NCI-H2107 treated with DMSO at 0.1 percent for 48 hours (cell line): ENCODE measurements at regions not wholly inside any gene's neighbourhood (a gene's known extent, or its start where the extent isn't known, plus 50 kb on each side); places are given as distances from the start of the nearest gene placed in this dataset.

ENCODE experiments used
- DNase-seq: peaks from one replicate; lab custom pipeline; 2025; ENCODE audit not compliant: unreplicated experiment; lab: John Stamatoyannopoulos, UW

DNA sequence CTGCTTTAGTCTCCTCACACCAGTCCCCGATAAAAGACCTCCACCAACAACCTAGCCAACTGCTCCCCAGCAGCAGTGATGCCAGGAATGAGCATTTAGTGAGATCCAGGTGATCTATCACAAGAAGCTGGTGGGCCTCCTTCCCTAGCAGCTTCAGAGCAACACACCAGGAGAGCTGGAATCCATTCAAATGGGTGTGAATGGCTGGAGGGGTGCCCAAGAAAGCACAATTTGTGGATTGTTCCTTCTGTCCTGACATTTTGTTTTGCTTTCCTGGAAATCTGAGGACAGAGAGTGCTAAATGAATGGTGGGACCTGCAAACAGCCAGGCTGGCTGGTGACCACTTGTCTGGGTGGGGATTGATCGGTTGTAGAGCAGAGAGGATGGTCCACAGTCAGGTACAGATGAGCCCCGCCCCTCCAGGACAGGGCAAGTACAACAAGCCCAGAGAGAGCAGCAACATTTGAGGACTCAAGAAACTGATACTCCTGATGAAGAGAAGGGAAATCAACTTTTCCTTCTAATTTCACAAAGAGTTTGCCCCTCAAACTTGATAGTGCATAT, 316.8 kb downstream of the VPS13C start:
- DNase-seq, result no peak

DNA sequence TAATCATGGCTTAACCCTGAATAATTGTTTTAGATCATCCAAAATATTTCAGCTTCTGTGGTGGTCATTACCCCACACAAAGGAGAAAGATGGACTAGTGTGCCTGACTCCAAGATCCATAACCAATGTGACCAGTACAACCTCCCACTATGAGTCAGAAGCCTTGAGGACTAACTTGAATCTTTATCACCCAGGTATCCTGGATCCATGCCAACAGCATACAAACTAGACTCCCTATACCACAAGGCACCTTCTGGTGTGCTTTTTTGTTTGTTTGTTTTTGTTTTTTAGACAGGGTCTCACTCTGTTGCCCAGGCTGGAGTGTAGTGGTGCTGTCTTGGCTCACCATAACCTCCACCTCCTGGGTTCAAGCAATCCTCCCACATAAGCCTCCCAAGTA, 317.7 kb downstream of the VPS13C start:
- no peak for DNase-seq

DNA sequence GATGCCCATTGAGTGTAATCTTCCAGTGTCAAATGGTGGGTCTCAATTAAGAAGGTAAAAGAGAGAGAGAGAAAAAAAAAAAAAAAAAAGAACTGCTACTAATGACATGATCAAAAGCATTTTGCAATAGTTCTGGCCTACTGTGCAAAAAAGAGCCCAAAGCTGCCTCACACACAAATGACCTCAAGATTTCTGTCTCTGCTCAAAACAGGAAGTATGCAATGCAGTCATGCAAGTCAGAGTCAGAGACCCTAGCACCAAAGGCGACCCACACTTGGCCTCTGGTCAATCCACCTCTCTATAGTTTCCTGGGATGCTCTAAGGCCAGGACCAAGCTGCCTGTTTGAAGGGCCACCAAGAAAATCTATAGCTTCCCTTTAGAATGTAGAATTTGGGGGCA, 323.5 kb downstream of the VPS13C start:
- DNase-seq, result no peak

DNA sequence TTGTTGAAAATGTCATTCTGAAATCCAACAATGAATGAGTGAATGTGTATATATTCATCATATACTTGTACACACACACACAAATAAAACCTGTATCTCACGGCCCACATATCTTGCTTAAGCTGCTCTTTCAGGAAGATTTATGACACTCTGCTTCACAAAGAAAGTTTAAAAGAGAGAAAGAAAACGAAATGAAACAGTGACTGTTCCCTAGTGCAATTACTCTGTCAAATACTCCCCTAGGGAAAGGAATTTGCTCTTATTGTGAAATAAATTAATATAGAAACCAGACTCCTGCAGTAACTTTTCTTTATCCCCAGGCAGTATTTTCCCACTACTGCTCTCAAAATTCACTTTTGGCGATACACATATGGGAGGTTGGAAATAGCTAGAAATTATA, 329.1 kb downstream of the VPS13C start:
- DNase-seq, result no peak

DNA sequence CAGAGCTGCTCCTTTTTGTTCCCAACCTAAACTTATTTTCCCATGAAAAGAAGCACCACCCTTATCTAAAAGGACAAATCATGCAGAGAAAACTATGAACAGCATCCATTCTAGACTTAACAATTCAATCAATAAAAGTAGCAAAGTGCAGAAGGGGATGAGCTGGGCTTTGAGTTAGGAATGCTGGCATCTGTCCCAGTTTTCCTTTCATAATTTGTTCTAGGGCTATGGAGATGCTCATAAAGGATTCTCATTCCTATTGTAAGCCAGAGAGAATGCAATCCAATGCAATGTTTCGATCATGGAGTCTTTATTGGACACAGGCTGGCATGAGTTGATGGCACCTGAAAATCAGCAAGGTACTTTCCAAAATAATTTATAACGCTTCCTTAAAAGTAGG, 330.6 kb downstream of the VPS13C start:
- no peak for DNase-seq

DNA sequence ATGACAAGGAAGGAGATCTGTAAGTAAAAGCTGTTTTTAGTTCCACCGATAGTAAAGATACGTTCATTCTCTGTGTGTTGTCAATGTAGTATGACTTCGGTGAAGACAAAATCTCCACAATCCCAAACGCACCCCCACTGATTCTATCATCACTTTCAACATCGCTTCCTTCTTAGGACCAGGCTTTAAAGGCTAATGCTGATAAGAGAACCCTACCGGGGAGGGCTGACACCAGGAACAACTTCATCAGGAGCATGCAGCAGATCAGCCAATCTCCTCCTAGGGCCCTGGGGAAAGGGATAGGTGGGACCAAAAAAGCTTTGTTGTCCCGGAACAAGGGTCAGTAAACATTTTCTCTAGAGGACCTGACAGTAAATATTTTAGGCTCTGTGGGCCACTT, 334.1 kb downstream of the VPS13C start:
- DNase-seq, result no peak

DNA sequence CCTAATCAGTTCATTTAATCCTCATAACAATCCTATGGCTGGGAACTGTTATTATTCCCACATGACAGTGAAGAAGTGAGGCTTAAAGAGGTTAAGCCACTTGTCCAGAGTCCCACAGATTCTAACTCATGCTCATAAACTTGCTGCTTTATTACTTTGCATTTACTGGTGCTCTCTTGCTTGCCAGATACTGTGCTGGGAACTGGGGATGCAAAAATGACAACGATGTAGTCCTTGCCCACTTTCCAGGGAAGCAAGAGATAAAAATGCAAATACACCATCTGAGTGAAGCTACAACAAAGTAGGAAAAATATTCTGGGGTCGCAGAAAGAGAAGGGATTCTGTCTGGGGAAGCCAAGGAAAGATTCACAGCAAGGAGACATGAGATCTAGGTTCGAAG, 335.0 kb downstream of the VPS13C start:
- no peak for DNase-seq

DNA sequence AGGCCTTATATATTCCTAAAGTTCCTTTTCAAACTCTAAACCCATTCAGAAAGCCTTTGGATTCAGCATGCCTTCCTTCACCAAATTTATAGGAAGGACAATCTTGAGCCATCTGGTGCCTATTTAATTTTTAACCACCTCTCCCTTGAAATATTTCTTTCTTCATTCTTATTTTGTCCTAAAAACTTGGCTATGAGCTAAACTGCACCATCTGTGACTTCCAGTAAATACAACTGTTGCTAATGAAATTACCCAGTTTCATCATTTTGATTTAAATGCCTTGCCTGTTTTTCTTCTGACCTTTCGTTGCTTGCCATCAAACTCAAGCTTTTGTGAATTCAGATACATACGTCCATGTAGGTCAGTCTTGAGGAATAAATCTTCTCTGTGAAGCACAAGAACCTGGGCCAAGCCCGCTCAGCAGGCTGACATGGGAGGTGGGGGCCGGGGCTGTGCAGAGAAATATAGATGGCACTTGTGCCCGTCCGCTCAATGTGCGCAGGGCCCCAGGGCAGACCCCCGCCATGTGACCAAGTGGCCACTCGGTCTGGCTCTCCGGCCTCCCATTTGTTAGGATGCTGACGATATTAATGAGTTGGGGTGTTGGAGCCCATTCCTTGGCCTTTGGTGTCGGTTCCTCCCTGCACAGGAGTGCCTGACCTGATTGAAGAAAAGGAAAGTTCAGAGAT, 335.9 kb downstream of the VPS13C start:
- no peak for DNase-seq

DNA sequence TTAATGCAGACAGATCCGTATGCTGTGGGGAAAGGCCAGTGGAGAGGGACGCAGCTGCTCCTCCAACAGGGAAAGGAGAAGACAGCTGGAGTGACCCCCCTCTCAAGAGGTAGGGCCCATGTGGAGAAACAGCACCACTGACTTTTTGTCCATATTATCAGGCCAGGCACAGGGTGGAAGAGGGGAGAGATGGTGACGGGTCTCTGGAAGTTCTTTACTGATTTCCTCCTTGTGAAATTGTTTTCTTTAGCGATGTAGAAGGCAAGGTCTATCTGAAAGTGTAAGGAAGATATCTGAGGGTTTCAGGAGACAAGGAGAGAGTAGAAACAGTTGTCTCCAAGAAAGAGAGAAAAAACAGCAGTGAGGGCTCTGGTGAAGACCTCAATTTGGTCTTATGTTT, 338.8 kb downstream of the VPS13C start:
- no peak for DNase-seq

DNA sequence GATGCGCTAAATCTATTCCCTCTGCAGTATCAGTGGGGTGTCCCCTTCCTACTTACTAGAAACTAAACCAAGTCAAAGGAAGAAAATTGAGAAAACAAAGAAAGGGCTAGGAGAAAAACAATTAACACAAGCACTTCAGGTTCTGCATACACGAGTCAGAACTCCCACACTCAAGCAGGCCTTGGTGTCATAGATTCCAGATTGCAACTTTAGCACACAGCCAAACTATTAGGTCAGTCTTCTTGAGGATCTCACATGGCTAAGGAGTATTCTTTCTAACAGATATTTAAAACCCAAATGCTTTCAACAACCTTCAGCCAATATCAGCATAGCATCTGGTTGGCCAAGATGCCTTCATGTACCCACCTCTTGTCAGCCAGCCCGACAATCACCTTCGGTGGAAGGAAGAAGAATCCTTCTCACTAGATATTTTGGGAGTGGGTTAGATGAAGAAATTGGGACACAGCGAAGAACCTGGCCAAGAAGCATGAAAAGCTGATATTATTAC, 340.0 kb downstream of the VPS13C start:
- DNase-seq, result no peak

DNA sequence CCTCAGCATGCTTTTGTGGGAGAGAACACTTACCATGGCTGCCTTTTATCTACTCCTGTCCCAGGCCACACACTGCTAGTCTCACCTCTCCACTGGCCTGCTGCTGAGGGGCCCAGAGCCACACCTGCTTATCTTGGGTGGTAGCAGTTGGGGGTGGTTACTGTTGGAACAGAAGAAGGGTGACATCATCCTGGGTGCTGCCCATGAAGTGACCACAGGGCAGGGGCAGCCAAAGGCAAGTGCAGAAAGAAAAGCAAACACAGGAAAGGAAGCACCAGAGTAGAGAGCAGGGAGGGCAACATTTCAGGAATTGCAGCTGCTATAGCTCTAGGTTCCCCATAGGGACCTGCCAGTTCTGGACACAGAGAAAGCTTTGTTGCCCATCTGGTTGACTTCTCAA, 345.2 kb downstream of the VPS13C start:
- no peak for DNase-seq

DNA sequence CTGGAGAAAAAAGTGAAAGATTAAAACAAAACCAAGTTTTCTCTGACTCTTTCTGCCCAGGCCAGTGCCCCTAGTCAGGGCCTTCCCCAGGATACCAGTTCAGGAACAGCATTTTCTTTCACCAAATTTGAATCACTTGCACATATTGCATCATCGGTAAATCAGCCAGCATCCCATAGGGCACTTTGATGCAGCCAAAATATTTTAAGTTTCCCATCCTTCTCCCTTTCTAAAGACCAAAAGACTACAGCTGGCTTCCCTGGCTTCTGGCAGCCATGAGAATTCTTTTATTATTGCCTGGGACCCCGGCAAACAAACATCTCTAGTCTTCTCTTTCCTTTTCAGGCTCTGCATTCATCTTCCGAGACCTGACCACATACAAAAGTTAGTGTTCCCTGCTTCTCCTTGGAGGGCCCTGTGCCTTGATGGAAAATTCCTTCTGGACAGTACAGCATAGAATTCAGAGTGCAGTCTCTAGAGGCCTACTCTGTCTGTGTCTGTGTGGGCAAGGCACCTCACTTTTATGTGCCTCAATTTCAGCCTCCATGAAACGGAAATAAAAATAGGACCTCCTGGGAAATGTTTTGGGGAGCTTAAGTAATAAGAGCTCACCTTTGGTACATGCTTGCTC, 348.0 kb downstream of the VPS13C start:
- no peak for DNase-seq

DNA sequence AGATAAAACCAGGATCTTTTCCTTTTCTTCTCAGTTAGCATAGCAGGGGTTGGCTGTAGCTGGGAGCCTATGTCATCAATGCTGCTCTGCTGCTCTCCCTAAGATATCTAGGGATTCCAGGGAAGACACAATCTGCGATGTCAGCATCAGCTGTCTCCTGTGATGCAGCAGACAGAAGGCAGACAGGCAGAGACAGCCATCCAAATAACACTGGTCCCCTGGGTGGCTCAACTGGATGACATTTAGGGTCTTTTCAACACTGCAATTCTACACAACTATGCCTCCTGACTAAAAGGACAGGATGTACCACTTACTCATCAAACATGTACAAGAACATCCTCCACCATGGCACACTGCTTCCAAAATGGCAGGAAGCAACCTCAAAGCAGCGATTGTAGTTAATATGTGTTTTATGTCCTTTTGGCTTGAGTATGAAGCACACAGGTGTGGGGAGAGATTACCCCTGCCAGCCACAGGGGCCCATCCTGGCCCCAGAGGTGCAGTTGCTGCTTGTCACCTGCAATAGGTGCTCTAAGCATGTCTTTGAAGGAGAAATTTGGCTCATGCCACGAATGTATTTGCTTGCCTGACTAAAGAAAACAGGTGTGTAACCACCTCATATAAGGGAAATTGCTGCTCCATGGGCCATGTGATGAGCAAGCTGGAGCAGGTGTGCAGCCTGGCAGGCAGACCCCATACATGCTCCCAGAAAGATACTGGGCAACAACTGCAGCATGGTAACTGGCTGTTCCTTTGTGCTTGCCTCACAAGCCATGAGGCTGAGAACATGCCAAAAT, 357.8 kb downstream of the VPS13C start:
- no peak for DNase-seq

DNA sequence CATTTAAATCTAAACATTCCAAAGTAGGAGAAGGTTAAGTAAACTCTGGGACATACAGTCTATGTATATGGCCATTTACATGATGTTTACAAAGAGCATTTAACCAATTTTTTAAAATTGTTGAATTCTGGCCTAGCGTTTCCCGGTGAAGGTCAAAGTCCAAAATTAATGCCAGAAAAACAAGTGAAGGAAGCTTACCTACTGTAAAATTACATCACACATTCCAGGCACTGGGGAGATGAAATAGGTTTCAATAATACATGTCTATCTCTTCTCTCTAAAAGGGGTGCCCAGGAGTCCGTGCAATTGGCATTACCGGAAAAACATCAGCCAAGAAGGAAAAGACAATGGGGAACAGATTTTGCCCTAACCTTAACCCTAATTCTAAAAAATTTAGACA, 358.8 kb downstream of the VPS13C start:
- no peak for DNase-seq

DNA sequence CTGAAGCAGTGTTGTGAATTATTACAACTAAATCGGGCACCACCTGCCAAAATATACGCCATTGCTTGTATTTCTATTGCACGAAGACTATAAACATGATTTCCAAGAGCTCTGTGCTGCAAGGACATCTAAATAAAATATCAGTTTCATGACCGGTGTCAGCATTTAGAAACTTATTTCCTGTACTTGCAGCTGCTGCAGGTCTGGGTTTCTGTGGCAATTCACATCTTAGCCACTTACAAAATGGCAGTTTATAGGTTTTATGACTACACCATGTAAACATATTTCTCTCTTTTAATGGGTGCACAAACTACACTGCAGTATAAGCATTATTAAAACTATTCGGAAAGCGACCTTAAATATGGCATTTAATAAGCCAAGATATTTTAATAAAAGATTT, 359.4 kb downstream of the VPS13C start:
- no peak for DNase-seq

DNA sequence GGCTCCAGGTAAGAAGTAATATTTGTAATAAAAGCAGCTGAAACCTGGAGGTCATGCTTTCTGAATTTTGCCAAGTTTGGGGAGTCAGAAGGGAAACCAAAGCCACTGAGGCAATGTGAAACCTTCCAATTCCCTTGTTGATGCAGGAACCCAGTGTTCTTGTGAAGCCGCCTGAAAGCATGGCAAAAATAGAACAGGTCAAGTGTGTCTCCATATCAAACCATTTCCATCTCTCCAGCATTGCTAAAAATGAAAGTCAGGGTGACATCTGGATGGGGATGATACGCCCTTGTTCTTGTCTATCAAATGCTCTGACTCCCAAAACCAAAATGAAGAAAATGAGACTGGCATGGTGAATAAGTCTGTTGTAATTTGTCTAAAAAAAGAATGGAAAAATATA, 362.5 kb downstream of the VPS13C start:
- DNase-seq, result no peak

DNA sequence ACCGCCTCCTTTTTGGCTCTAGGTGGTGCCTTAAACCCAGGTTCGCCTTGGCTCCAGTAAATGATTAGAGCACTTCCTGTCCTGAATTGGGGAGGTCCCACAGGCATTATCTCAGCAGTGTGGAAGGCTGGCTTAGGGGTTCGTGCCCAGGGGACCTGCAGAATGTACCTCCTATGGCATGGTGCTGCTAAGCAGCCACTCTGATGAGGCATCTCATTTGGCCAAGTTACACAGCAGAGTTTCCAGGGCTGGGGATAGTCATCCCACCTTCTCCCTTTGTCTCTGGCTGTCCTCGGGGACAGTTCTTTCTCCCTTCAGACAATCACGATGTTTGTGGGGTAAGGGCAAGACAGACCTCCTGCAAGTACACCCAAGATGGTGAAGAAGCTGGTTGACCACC, 371.2 kb downstream of the VPS13C start:
- DNase-seq, result no peak

DNA sequence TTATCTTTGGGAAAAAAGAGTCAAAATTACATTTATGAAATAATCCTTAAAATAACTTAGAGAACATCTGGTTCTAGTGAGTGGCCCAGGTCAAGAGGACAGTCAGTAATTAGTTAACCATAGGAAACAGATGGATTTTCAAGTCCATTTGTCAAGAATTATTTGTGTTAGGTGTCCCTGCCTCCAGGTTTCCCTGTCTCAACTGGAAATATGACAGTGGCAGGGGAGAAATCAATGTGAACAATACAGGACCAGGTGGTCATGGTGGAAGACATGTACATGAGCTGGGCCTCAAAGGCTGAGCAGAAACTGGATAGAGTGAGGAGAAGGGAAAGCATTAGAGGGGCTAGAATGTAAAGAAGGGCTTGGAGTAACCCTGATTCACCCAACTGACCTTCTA, 372.6 kb downstream of the VPS13C start:
- DNase-seq, result no peak

DNA sequence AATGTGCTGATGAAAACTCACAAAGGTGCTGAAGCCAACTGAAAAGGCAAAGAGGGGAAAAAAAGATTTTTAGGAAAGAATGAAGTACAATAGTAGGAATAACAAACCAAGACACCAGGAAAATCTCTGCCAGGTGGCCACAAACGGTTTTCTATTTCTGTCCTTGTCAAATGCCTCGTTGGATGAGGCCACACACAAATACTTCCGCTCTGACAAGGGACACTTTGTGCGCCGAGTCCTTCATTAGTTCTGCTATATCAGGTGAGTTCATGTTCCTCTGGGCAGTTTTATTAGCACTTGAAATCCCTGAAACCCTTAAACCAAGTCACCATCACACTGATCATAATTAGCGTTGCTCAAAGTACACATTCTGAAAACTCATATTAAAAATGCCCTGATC, 373.1 kb downstream of the VPS13C start:
- no peak for DNase-seq

DNA sequence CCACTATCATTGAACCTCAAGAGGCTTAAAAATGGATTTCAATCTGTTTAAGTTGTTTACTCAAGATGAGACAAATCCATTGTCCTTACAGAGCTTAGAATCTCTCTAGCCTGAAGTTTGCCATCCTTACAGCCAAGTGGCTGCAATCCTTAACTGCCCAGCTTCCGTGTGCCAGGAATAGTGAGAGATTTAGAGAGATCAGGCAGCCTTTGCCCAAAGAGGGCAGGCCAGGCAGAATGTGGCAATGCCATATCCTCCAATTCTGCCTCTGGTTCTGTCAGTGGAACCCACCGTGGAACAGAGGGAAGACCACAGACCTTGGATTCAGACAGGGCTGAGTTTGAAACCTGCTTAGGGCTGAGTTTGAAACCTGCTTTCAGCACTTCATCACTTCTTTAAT, 374.3 kb downstream of the VPS13C start:
- DNase-seq, result no peak

DNA sequence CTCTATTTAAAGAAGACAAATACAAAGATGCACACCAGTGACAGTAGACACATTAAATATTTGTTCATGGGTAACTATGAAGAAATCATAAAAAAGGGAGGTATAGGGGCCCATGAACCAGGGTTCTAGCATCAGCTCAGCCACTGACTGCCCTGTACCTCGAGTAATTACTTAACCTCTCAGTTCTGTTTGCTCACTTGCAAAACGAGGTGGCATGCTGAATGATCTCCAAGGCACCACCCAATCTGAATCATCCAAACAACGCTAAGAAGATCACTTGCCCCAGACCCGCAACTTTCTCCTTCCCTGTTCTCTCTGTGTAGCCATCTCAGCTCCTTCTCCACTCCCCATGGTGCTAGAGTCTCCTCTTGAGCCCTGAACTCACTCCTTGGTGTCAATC, 374.7 kb downstream of the VPS13C start:
- DNase-seq, result no peak
